ENCODE measurements at regions not wholly inside any gene's neighbourhood (a gene's known extent, or its start where the extent isn't known, plus 50 kb on each side); places are given as distances from the start of the nearest gene placed in this dataset.

DNA sequence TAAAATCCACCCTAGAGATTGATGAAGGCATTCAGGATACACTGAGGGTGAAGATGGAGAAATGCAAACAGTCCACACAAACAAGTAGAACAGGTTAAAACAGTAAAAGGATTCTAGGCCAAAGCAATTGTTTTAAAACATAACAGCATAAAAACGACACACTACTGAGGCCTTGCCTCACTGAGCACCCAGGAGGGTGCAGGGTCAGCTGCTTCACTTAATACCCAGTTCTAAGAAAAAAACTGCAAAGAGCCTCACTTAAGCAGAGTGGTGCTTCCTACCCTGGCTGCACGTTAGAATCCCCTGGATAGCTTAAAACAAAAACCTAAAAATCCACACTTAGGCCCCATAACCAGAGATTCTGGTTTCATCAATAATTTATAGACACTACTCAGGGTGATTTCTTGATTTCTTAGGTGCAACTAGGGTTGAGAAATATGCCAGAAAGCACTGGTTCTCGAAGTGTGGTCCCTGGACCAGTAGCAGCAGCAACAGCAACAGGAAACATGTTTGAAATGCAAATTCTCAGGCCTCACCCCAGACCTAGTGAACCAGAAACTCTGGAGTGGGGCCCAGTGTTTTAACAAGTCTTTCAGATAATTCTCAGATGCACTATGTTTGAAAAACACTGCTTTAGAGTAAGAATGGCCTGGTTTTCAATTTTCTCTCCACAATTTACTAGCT, 279.1 kb downstream of the ZEB2 start:
- H3K4me1 ChIP-seq = peaks cover 6 to 18% (median 12%) of the 10 kb centered on the region in 4 donors
- no peak overlapping the region for H3K4me3 ChIP-seq
- no peaks in the 10 kb centered on the region for H3K27me3 ChIP-seq
- no peaks in the 10 kb centered on the region for H3K36me3 ChIP-seq
- no peaks in the 10 kb centered on the region for H3K9me3 ChIP-seq
- no peak overlapping the region for H3K27ac ChIP-seq
- intact Hi-C loops (cut with DNase I; ENCODE audit: low total_unique reads) = no loop called here
- DNase-seq = no peak
- WGBS, 5 donors = 33 to 53% (median 37%) methylated on average over 3 of the region's 3 CpGs
- TF ChIP-seq EP300 (IDR thresholded peaks at IDR 0.05) (no peak), POLR2A (IDR thresholded peaks at IDR 0.05) (no peak), POLR2AphosphoS5 (IDR thresholded peaks at IDR 0.05) (no peak)
- TF ChIP-seq, protein P1, sequence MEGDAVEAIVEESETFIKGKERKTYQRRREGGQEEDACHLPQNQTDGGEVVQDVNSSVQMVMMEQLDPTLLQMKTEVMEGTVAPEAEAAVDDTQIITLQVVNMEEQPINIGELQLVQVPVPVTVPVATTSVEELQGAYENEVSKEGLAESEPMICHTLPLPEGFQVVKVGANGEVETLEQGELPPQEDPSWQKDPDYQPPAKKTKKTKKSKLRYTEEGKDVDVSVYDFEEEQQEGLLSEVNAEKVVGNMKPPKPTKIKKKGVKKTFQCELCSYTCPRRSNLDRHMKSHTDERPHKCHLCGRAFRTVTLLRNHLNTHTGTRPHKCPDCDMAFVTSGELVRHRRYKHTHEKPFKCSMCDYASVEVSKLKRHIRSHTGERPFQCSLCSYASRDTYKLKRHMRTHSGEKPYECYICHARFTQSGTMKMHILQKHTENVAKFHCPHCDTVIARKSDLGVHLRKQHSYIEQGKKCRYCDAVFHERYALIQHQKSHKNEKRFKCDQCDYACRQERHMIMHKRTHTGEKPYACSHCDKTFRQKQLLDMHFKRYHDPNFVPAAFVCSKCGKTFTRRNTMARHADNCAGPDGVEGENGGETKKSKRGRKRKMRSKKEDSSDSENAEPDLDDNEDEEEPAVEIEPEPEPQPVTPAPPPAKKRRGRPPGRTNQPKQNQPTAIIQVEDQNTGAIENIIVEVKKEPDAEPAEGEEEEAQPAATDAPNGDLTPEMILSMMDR (IDR thresholded peaks at IDR 0.05) = no peak

DNA sequence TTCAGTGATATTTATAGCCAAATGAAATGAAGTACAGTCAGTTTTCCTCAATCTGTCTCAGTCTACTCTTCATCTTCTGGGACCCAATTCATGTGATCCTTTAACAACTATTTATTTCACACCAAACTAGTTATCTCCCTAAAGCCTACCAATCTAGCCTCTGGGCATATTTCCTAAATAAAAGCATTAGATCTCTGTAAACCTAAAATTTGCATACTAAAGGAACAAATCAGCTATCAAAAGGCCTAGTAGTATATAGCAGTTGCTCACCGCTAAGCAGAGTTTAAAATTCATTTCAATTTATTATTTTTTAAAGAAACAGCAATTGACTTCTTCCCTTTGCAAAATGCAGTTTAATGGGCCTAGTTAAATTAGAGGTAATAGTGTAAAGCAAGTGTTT, 280.2 kb downstream of the ZEB2 start:
- Histone ChIP-seq H3K9me3 (no peaks in the 10 kb centered on the region), H3K27ac (no peak overlapping the region), H3K27me3 (no peaks in the 10 kb centered on the region), H3K4me3 (no peak overlapping the region), H3K36me3 (no peaks in the 10 kb centered on the region), H3K4me1 (peaks cover 6 to 18% (median 13%) of the 10 kb centered on the region in 4 donors)
- no peak for DNase-seq
- TF ChIP-seq EP300 (IDR thresholded peaks at IDR 0.05) = no peak
- no peak for TF ChIP-seq POLR2AphosphoS5 (IDR thresholded peaks at IDR 0.05)
- no peak for TF ChIP-seq POLR2A (IDR thresholded peaks at IDR 0.05)
- TF ChIP-seq, protein P1 (IDR thresholded peaks at IDR 0.05) = no peak
- intact Hi-C loops (cut with DNase I; ENCODE audit: low total_unique reads) = no loop called here
- WGBS, 5 donors = 95 to 100% (median 97%) methylated on average over 1 of the region's 1 CpG

DNA sequence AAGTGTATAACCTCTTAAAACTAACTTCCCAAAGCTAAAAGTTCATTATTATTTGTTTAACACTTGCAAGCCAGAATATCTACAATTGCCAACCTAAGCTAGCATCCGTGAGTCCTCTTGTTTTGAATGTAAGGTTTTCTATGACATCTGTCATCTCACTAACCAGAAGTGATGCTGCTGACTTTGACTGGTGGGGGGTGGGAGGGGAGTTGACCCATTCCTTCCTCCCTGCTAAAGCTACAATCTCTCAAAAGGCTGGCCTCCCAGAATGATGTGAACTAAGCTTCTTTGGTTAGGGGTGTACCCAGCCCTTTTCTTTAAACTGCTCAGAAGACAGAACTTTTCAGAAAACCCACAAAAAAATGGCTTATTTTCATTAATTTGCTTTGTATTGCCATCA, 280.6 kb downstream of the ZEB2 start:
- TF ChIP-seq, protein P1 (IDR thresholded peaks at IDR 0.05) = no peak
- TF ChIP-seq POLR2A (IDR thresholded peaks at IDR 0.05) = no peak
- no peak for TF ChIP-seq POLR2AphosphoS5 (IDR thresholded peaks at IDR 0.05)
- no peak for TF ChIP-seq EP300 (IDR thresholded peaks at IDR 0.05)
- no peak for DNase-seq
- Histone ChIP-seq H3K27ac (no peak overlapping the region), H3K4me1 (peaks cover 6 to 23% (median 13%) of the 10 kb centered on the region in 4 donors), H3K4me3 (no peak overlapping the region), H3K27me3 (no peaks in the 10 kb centered on the region), H3K9me3 (no peaks in the 10 kb centered on the region), H3K36me3 (no peaks in the 10 kb centered on the region)
- 79 to 93% (median 85%) methylated on average over 1 of the region's 1 CpG for WGBS, 5 donors
- intact Hi-C loops (cut with DNase I; ENCODE audit: low total_unique reads) = no loop called here

DNA sequence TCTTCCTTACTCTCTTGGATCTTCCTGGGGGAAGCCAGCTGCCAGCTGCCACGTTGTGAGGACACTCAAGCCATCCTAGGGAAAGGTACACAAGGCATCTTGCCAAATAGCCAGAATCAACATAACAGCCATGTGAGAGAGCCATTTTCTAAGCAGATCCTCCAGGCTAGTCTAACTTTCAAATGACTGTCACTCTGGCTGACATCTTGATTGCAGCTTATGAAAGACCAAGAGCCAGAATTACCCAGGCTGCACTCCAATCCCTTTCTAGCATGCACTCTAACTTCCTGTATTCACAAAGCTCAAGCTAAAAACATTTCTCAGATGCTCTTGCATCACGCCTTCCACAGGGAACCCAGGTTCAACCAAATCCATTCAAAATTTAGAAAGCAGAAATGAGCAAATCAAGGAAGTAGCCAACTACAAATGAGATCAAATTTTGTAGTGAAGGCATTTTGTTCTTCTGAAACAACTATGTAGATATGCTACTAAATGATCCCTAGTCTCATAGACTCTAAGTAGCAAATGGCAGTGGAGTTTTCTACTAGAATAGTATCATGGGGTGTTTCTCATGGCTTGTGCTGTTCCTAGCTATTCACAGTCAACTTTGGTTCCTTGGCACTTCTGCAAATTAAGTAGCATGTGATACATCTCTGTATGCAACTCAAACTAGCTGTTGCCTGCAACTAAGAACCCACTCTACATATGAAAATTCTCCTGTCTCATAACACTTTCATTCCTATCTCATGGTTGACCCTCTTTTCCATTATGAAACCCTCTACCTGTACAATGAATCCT, 281.9 kb downstream of the ZEB2 start:
- intact Hi-C loops (cut with DNase I; ENCODE audit: low total_unique reads) = no loop called here
- Histone ChIP-seq H3K27me3 (no peaks in the 10 kb centered on the region), H3K9me3 (no peaks in the 10 kb centered on the region), H3K27ac (no peak overlapping the region), H3K4me1 (peaks cover 6 to 25% (median 13%) of the 10 kb centered on the region in 4 donors), H3K36me3 (no peaks in the 10 kb centered on the region), H3K4me3 (no peak overlapping the region)
- TF ChIP-seq EP300 (IDR thresholded peaks at IDR 0.05) = no peak
- TF ChIP-seq, protein P1 (IDR thresholded peaks at IDR 0.05) = no peak
- no peak for TF ChIP-seq POLR2A (IDR thresholded peaks at IDR 0.05)
- no peak for TF ChIP-seq POLR2AphosphoS5 (IDR thresholded peaks at IDR 0.05)
- DNase-seq = no peak
- 60 to 74% (median 67%) methylated on average over 2 of the region's 2 CpGs for WGBS, 5 donors
